ENCODE measurements at regions not wholly inside any gene's neighbourhood (a gene's known extent, or its start where the extent isn't known, plus 50 kb on each side); places are given as distances from the start of the nearest gene placed in this dataset.

DNA sequence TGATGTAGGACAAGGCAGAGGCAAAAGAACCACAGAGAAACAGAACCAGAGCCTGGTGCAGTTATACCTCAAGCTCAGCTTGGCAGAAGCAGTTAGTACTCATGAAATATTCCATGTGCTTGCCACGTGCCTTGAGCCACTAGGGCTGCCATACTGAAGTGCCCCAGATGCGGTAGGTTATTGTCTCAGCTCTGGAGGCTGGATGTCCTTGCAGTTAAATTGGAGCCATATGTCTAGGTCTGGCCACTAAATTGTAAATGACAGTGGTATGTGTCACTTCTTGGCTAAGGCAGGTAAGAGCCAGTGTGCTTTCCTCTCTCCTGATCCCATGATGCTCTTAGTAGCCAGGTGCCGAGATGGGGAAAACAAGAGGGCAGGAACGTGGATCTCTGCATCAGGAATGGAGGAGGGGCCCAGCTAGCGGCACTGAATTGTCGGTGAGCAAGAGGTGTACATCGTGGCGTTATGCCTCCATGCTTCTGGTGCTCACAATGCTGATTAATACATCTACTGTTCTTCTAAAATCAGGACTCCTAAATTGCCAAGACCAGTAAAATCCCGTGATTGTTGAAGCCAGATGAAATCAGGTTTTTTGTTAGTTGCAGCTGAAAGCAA lies 73.5 kb downstream of the PSMG1 start:
- TF ChIP-seq, protein P1, sequence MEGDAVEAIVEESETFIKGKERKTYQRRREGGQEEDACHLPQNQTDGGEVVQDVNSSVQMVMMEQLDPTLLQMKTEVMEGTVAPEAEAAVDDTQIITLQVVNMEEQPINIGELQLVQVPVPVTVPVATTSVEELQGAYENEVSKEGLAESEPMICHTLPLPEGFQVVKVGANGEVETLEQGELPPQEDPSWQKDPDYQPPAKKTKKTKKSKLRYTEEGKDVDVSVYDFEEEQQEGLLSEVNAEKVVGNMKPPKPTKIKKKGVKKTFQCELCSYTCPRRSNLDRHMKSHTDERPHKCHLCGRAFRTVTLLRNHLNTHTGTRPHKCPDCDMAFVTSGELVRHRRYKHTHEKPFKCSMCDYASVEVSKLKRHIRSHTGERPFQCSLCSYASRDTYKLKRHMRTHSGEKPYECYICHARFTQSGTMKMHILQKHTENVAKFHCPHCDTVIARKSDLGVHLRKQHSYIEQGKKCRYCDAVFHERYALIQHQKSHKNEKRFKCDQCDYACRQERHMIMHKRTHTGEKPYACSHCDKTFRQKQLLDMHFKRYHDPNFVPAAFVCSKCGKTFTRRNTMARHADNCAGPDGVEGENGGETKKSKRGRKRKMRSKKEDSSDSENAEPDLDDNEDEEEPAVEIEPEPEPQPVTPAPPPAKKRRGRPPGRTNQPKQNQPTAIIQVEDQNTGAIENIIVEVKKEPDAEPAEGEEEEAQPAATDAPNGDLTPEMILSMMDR (IDR thresholded peaks at IDR 0.05; ENCODE audit: extremely low read depth, missing control alignments), result no peak
- no peak for DNase-seq (ENCODE audit: low spot score)

DNA sequence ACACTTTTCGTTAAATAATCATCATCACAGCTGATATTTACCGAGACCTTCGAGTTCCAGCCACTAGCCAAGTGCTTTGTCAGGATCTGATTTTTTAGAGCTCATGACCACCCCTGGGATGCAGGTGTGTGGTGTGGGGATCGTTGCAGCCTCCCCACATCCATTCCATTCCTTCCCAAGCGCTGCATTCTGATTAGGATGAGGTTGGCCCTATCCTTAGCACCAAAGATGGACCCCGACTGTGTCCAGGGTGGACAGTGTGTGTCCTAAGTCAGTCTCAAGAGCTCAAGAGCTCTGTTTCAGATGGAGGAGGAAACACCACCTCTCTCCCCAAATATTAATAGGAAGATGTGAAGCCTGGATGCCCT lies 74.1 kb downstream of the PSMG1 start:
- TF ChIP-seq, protein P1 (IDR thresholded peaks at IDR 0.05; ENCODE audit: extremely low read depth, missing control alignments), result no peak
- no peak for DNase-seq (ENCODE audit: low spot score)

DNA sequence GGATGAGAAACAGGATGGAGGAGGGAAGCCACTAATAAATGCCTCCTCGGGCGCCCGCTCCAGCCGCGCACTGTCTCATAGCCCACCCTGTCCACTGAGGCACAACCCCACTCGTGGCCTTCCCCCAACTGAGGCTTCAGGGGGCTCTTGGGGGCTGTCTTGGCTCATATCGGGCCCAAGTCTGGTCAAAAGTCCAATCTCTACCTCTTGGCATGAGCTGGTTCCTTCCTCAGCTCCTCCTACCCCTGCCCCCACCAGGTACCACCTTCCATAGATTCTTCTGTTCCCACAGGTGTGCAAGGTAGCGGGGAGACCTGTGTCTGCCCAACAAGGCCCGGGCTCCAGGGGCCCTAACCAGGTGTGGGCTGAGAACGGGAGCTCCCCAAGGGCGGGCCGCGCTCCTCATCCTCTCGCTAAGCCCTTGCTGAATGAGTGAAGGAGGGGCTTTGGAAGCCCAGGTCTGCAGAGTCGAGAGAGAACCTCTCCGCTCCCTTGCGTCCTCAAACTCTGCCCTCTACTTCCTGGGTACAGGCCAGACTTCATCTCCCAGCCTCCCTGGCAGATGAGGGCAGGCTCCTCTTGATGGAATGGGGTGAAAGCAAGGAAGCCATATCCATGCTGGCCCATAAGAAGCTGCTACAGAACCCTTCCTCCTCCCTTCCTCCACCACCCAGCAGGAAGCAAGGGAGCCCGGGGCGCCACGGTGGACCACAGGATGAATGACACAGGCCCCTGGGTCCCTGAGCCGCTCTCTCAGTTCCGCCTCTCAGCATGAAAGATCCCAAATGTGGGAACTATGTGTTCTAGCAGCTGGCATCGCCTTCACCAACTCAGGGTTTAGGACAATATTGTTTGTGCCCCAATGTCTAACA lies 74.7 kb downstream of the PSMG1 start:
- TF ChIP-seq, protein P1 (IDR thresholded peaks at IDR 0.05; ENCODE audit: extremely low read depth, missing control alignments), result no peak
- no peak for DNase-seq (ENCODE audit: low spot score)

DNA sequence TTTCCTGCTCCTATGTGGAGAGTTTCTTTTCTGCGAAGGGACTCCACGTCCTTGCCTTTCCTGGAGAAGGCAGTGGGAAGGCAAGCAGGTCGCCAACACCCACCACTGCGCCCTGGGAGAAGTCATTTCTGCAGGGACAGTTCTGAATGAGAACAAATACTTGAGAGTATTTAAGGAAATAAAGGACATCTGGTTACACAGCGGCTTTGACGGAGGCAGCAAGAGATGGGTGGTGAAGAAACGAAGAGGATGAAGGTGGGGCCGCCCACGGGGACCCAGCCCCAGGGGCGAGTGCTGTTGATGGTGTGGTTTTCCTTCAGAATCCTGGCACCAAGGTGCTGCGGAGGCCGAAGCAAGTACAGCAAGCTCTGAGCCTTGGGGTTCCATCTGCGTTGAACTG lies 75.5 kb downstream of the PSMG1 start:
- TF ChIP-seq, protein P1 (IDR thresholded peaks at IDR 0.05; ENCODE audit: extremely low read depth, missing control alignments), result no peak

DNA sequence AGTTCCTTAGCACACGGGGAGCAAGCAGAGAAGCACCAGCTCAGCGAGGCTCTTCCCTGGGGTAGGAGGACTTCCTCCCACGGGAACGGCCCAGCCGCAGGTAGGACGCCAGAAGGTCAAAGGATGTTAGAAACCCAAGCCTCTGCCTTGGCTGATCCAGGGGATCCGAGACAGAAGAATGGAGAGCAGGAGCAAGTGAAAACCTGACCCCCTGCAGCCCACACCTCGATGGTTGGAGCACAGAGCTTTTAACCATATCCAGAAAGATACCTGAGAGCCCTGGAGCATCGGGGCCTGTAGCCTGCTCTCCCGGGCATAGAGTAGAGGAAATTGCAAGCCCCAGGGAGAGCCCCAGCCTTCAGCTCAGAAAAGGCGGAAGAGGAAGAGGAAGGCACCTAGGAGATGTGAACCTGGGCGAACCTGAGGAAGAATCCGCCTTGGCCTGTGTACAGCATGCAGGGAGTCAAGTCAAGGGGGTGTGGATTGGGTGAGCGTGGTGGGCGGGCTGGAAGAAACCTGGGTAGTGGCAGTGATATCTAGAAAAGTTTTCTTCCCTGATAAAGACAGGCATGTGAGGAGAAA lies 76.3 kb downstream of the PSMG1 start:
- DNase-seq (ENCODE audit: low spot score), result no peak
- TF ChIP-seq, protein P1 (IDR thresholded peaks at IDR 0.05; ENCODE audit: extremely low read depth, missing control alignments), result no peak

More for the DNA sequence above, 75.5 kb downstream of the PSMG1 start:
- no peak for DNase-seq (ENCODE audit: low spot score)

DNA sequence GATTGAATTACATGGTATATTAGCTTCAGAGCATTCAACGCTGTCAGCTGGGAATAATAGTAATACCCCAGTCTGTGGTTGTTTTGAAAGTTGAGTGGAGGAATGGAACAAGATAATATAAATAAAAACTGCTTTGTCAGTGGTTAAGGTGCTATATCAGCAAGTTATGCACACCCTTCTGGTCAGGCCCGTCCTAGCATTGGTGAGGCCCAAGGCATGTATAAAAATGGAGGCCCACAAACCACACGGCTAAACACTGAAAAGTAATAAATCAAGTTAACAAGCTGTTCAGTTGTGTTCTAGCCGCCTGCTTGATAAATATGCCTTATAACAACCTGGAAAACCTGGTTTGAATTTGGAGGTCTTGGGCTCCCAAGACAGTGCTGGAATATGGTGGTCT lies 77.4 kb downstream of the PSMG1 start:
- DNase-seq (ENCODE audit: low spot score), result no peak
- TF ChIP-seq, protein P1 (IDR thresholded peaks at IDR 0.05; ENCODE audit: extremely low read depth, missing control alignments), result no peak

DNA sequence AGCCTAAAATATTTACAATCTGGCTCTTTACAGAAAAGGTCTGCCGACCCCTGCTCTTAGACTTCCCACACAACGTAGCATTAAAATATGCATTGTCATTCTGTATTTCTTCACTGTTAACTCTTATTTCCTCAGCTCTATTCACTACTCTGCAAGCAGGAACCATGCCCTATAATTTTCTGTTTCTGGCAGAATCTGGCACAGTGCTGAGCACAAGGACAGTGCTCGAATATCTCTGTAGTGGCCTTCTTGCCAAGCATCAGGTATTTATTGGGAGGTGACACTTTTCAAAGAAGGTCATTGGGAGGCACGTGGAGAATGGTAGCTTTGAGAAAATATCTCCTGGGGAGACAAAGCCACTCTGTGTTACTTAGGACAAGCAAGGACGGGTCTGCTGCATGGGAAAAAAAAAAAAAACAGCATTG lies 77.9 kb downstream of the PSMG1 start:
- TF ChIP-seq, protein P1 (IDR thresholded peaks at IDR 0.05; ENCODE audit: extremely low read depth, missing control alignments), result no peak
- no peak for DNase-seq (ENCODE audit: low spot score)
